ENCODE measurements at regions not wholly inside any gene's neighbourhood (a gene's known extent, or its start where the extent isn't known, plus 50 kb on each side); places are given as distances from the start of the nearest gene placed in this dataset.

DNA sequence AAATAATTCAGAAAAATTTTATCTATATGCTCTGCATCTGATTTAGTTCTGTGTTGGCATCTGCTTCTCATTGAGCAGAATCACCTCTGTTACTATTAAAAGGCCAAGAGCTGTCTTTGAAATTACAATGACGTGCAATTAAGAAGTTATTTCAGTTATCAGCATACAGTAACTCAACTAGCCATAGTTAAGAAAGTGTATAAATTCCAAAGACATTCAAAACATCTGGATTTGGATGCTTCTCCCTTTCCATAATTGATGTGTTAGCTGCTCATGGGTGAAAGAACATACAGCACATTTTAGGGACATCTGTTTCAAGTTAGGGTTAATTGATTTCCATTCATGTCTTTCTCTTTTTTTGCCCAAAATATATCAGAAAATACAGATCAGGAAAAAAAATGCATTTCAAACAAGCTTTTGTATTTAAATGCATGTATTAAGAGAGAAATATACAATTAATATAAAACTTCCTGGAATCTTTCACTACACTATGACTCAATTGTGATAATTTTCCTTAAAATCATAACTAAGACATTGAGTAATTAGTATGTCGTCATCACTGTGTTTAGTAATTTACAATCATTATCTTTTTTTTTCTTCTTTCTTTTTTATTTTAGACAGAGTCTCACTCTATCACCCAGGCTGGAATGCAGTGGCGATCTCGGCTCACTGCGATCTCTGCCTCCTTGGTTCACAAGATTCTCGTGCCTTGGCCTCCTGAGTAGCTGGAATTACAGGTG lies 82.7 kb upstream of the MBNL1 start:
- in situ Hi-C loops (cut with HindIII; ENCODE audit: low sequenced_read_pairs) = no loop called here

DNA sequence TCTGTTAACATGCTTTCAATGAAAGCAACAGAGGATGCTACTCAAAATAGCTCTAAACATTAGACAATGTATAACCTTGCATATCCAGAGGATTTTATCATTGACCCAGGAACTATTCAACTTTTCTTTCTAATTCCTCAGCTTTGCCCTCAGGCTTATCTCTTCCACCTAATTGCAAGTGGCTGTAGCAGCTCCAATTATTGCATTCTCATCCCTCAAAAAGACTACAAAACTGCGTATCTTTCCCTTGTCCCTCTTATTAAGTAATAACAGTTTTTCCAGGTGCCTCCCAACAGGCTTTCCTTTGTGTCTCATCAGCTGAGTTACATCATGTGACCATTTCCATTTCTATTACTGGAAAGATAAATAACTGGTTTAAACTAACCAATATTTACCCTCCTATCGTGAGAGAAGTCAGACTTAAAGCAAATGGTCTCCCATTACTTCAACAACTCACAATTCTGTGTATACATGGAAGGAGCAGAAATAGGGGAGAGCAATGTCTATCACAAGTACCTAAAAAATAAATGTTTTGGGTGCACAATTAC lies 78.0 kb upstream of the MBNL1 start:
- in situ Hi-C loops (cut with HindIII; ENCODE audit: low sequenced_read_pairs) = loop anchor here (5.0 kb wide), 2 partner anchors 63 to 67 kb away; no protein-coding TSS in a partner anchor

DNA sequence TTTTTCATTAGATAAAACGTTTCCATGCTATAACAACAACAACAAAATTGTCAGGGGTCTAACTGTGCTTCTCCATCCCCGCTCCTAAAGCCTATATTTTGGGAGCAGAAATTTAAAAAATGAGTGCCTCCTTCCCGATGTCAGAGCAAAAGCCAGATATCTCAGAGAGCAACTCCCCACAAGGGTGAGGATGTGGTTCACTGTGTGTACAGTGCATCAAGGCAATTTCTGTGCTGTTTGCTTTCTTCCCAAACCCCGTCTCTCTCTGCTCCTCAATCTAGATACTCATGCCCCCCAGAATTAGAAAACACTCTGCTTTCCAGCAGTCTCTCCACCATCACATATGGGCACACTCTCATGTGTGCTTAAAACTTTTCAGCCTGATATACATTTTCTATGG lies 76.7 kb upstream of the MBNL1 start:
- in situ Hi-C loops (cut with HindIII; ENCODE audit: low sequenced_read_pairs) = loop anchor here (5.0 kb wide), 2 partner anchors 65 kb away; no protein-coding TSS in a partner anchor

DNA sequence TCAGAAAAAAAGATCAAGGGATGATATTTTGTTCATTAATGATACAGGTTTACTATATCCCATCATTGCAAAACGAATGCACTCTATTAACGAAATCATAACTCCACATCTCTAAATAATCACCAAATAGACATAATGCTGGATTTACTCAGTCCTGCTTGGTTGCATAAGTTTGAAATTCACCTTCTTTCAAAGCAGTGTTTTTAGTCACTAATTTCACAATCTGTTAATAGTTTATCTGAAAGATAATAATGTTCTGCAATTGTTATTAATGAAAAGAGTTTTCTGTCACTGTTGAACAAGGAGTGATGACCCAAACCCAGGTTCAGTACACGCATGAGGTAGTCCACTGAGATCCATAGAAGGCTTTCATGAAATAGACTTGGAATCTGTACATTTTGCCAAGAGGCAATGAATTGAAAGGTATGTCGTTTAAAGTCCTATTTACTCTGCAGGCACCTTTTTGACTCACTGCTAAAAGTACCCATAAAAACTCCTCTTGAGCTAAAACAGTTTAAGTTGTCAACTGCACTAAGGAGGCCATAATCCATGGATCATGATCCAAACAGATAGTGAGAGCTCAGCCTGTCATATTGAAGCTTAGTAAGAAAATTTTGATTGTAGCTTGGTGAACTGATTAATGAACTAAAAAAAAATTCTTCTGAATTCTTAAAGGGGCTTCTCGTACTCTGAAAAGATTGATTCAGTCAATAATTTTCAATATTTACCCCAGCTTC lies 75.6 kb upstream of the MBNL1 start:
- in situ Hi-C loops (cut with HindIII; ENCODE audit: low sequenced_read_pairs) = loop anchor here (5.0 kb wide), 2 partner anchors 64 to 66 kb away; no protein-coding TSS in a partner anchor

DNA sequence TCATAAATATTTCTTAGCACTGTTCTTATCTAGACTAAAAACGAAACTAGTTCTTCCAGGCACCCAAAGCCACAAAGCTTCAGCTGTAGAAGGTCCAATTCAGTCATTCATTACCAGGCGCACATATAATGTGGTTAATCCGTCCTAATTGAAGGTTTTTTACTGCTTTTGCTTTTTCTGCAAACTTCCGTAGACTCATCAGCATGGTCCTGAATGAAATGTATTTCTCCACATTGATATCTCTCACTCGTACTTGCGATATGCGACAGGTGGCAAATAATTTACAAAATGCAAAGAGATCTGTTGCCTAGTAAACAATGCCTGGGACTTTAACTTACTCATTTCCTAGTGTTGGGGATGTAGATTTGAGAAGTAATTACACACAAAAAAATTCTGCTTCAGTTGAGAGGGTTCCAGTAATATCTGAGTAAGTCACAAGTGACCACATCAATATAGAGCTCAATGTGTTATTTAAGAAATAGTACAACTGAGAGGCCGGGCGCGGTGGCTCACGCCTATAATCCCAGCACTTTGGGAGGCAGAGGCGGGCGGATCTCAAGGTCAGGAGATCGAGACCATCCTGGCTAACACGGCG lies 75.0 kb upstream of the MBNL1 start:
- in situ Hi-C loops (cut with HindIII; ENCODE audit: low sequenced_read_pairs) = loop anchor here (5.0 kb wide), 2 partner anchors 64 to 66 kb away; no protein-coding TSS in a partner anchor

DNA sequence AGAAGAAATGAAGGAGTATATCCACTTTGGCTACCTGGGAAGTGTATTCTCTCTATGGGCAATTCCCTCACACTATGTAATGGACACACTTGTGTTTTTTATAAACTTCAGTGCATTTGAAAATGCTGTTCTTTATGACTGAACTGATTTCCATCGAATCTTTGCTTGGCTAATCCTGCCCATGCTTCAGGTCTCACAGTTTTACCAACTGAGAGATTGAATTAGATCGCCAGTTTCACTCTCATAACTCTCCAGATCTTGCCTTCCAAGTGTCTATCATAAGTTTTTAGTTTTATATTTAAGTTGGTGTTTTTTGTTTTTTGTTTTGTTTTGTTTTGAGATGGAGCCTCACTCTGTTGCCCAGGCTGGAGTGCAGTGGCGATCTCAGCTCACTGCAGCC lies 73.5 kb upstream of the MBNL1 start:
- in situ Hi-C loops (cut with HindIII; ENCODE audit: low sequenced_read_pairs) = no loop called here

DNA sequence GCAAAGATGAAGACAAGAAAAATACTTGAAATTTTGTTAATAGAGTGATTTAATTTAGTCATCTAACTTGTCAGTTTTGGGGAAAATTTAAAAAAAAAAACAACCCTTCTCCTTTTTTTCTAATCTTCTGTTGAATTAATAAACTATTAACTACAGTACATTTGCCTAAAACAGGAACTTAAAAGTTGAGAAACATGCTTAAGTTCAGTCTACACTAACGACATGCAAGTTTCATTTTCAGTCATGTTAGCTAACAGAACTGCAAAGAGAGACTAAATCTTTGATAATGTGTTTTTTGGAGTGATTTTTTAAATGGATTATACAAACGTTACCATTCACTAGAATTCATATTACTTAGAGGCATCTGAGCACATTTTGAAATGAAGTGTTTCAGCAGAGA lies 71.9 kb upstream of the MBNL1 start:
- in situ Hi-C loops (cut with HindIII; ENCODE audit: low sequenced_read_pairs) = no loop called here

DNA sequence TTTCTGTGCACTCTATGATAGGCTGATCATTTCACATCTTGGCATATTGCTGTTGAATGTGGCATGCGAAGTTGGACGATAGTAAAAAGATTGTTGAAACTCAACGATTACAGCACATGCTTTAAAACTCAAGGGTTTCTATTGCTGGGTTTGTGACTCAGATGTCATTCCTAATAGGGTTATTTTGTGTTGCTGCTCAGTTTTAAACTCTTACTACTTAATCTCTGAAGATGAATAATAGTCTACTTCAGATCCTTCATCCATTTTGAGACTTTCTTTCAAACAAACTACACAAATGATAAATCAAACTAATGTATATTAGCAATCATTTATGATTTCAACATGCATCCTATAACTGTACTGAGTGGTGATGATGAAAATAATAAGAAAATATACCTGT lies 71.3 kb upstream of the MBNL1 start:
- in situ Hi-C loops (cut with HindIII; ENCODE audit: low sequenced_read_pairs) = no loop called here

DNA sequence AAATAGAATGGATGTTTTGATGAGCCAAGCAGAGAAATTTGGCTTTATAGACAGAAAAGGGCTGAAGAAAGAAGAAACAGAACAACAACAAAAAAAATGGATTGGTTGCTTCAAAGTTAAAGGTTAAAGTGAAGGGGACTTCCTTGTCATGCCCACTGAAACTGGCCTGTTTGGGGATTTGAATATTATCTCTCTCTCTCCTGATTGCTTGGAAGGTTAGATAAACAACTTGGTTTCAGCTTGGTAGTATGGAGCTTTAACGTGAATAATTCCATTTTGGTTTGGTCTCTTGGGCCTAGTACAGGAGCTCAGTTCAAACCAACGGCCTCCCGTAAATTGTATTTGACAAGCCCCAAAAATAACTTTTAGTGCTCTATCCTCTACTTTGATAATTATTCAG lies 70.8 kb upstream of the MBNL1 start:
- in situ Hi-C loops (cut with HindIII; ENCODE audit: low sequenced_read_pairs) = no loop called here

DNA sequence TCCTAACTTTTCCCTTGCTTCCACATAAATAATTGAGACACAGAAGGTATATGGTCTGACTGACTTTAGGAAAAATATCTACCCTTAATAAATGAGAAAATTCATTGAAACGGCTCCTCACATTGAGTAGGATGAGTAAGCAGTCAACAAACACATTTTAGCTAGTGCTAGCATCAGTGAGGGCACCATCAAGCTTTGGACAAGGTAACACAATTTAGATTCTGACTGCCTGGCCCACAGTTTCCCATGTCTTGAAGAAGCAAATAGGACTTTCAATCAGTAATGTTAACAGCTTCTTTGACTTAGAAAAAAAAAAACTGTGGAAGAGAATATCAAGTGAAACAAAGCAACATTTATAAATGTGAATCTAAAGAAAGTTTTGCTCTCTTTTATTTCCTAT lies 70.1 kb upstream of the MBNL1 start:
- in situ Hi-C loops (cut with HindIII; ENCODE audit: low sequenced_read_pairs) = no loop called here

DNA sequence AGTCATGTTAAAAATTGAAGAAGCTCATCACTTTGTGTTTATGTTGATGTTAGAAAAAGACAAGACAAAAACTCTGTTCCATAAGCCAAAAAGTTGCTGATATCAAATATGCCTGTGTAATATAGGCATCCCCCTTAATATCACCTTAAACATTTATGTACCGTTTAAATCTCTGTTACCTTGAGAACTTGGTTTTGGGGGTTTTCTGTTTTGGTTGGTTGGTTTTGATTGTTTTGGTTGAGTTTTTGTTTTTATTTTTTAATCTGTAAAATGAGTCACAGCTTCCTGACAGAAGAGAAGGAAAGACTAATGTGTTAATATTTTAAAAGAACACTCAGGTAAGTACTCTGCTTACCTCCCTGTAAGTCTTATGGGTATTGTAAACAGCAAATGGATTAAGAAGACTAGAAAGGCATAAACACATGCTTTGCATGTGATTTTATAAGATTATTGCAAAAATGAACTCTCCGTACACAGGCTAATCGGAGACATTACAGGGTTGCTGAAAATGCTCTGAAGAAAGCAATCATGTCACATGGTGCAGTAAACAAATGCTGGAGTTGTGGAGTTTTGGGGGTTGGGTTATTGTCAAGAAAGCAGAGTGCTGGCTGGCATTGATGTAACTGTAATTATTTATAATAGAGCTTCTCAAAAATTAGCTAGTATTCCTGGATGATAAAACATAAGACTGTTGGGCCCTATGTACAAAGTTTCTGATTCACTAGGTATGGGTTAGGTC lies 69.5 kb upstream of the MBNL1 start:
- in situ Hi-C loops (cut with HindIII; ENCODE audit: low sequenced_read_pairs) = no loop called here

DNA sequence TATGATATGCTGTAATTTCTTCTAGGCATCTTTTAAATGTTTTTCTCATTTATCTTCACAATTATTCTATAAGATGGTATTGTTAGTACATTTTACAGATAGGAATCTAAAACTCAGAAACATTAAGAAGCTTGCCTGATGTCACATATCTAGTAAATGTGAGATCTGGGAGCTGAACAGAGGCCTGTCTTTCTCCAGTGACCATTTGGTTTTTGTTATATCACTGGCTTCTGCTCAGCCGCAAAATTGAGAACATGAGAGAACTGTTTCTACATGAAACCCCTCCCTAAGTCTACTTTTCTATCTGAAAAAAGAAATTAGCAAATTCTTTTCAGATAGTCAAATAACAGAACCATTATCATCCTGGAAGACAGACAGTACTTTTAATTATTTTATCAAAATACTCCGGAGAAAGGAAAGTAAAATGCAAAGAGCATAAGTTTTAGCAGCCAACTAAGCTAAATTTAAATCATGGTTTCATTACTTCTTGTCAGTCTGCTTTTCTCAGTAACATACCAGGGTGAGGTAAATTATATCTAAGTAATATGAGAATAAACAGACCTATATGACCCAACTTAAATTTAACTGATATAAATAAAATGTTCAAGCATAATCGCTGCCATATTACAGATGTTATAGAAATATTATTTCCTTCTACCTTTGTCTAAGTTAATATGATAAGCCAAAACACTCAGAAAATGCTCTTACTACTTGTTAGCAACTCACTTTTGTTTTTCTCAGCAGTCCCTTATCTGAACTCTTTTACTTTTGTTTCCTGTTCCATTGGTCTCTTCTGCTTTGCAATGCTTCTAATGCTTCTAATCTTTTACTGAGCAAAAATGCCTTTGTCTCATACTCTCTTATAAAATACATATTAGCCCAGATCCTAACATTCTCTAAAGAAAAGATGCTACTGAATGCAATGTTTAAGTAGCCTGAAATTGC lies 68.0 kb upstream of the MBNL1 start:
- in situ Hi-C loops (cut with HindIII; ENCODE audit: low sequenced_read_pairs) = no loop called here

DNA sequence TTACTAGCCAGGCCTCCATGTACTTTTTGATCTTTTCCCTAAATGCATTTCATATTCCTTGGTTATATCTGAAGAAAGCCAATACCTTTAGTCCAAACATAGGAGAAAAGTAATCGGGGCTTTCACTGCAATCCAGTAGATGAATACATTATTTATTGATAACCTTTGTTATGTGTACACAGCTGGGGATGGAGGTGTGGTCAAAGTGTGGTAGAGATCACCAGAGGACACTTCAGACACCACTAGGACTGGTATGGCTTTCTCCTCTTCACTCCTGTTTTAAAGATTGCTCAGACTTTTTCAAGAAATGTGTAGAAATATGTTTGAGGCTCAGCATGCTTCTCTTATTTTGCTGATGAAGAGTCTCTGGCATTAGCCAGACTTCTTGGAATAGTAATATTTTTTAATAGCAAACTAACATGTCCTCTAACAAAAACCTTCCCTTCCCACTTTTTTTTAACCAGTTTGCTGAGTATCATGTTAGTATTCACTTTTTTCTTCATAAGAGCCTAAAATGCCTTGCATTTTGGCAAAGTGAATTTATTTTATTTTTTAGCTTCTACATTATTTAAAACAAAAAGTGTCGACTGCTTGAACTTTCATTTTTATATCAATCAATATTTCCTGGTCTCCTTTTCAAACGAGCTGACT lies 65.6 kb upstream of the MBNL1 start:
- in situ Hi-C loops (cut with HindIII; ENCODE audit: low sequenced_read_pairs) = no loop called here

DNA sequence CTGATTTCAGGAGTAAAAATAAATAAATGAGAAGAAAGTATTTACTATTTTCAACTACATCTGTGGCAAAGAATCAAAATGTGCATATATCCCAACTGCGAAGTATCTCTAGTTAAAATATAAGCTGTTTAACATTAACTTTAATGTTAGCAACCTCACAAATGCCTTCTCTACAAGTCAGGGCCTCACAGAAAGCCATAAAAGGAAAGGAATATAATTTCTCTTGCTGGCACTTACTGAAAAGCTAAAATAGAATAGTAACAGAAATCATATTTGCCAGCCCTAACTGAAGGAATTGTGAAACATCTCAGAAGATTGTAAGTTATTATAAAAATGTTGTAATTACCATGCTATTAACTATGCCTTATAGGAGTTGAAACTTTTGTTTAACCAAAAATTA lies 65.1 kb upstream of the MBNL1 start:
- in situ Hi-C loops (cut with HindIII; ENCODE audit: low sequenced_read_pairs) = no loop called here

DNA sequence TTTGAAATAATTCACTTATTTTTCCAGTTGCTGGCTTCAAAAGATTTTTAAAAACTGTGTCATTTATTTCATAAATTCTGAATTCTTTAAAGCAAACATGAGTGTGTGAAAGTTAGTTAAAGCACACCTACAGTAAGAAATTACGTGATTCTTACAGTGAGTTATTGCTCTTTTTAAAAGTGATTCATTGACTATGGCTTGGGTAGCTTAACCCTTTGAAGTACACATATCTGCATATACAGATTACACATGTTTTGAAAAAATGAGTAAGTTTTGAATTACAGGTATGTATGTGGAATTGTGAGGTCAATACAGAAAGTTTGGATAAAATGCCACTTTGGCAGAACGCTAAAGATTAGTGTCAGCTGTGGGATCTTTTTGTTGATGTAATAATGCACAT lies 64.5 kb upstream of the MBNL1 start:
- in situ Hi-C loops (cut with HindIII; ENCODE audit: low sequenced_read_pairs) = no loop called here

DNA sequence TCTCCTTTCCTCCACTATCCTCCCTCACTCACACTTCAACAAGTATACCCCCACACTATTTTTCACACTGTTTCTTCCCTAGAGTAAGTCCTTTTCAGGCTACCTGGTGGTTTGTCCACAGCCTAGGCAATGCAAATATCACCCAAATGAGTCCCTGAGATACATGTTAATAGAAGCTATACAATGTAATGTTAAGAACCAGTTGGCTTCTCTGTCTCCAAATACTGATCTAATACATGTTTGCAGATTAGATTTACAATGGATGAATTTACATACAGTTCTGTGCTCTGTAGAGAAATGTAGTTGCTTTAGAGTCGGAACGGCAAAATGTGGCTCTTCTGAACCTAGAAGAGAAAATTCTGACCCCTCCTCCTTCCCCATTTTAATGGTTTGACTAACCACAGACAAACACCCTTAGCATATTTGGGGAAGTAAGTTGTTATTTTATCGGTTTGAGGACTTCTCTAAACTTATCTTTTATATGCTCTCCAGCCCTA lies 63.6 kb upstream of the MBNL1 start:
- in situ Hi-C loops (cut with HindIII; ENCODE audit: low sequenced_read_pairs) = no loop called here

DNA sequence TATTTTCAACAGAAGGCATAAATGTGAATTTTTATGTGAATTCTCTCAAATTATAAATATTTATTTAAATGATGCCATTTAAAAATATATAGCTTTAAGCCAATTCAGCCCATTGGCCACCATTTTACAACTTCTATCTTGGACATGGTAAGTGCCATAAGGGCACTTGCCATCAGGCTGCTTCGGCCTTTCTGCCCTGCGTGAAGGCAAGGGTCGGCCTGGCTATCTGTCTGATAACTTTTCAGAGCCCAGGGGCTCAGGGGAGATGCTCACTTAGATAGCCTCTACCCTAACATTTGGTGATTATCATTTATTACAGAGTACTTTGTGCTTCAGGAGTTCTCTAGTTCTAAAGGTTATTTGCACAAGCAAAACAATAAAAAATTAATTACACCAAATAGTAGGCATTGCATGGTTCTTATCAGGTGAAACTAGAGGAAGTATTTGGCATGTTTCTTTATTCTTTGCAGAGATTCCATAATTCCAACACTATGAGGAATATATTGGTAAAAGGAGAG lies 62.4 kb upstream of the MBNL1 start:
- in situ Hi-C loops (cut with HindIII; ENCODE audit: low sequenced_read_pairs) = no loop called here

DNA sequence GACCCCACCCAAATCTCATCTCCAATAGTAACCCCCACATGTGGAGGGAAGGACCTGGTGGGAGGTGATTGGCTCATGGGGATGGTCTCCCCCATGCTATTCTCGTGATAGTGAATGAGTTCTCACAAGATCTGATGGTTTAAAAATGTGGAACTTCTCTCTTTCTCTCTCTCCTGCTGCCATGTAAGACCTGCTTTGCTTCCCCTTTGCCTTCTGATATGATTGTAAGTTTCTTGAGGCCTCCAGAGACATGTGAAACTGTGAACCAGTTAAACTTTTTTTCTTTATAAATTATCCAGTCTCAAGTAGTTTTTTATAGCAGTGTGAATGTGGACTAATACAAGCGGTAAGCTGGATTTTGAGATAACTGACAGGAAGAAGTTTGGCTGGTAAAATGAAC lies 60.3 kb upstream of the MBNL1 start:
- in situ Hi-C loops (cut with HindIII; ENCODE audit: low sequenced_read_pairs) = no loop called here

DNA sequence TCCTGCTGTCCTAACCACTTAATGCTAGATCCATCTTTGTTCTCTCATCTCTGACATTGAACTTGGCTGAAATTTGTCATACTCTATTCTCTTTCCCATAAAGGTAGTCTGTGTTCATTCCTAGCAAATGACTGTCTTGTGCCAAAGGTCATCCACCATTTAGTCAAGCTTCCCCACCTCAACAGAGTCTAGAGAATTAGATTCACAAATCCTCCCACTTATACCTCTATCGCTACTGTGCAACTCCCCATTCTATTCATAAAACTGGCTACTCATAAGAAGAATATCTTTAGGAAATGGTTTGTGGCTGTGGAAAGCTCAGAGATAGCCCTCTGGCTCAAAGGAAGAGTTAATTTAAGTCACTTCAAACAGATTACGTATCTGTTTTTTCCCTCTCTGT lies 59.7 kb upstream of the MBNL1 start:
- in situ Hi-C loops (cut with HindIII; ENCODE audit: low sequenced_read_pairs) = no loop called here

Measured in endothelial cell of hepatic sinusoid (primary cell).